ENCODE measurements at regions not wholly inside any gene's neighbourhood (a gene's known extent, or its start where the extent isn't known, plus 50 kb on each side); places are given as distances from the start of the nearest gene placed in this dataset.
A peak's percentile ranks its signal among the peaks of the same experiment; 100 is the strongest.

DNA sequence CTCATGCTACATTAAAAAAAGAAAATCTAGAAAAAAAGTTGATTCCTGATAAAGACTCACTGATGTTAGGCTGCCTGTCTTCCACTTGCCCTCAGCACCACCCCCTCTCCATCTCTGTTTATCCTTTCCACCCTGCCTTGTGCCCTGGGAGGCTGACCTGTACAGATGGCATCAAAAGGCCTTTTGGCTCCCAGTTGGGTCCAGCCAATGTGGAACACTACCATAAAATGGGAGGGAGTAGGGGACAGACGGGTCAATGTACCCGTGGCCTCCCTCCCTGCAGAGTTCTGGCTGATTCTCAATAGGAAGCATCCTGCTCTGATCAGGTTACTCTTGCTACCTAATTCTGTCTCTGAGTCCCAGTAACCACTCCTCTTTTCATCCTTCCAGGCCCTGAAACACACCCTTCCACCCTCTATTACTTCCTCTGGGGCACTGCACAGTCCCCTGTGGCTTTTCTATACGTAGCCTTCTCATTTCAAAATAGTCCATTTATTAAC lies 300.0 kb downstream of the HHIPL2 start:
- Histone ChIP-seq H2AFZ (ENCODE audit: low read length) (no peak overlapping the region), H3K56ac (replicated peaks; ENCODE audit: insufficient read length, low read depth, low read length) (no peak overlapping the region), H4K91ac (replicated peaks; ENCODE audit: insufficient read length, low read length) (peak overlapping the region; percentile 20), H3K4me2 (ENCODE audit: insufficient read depth in 1 of 2, low read depth in 2 of 2, low read length in 2 of 2) (0 out of 4 replicates have a peak overlapping the region, but pooled peaks of 1 of the 2 experiments have one; percentile 2), H3K14ac (ENCODE audit: insufficient read length) (no peak overlapping the region), H3K79me2 (ENCODE audit: control insufficient read depth in 1 of 2, insufficient read depth in 2 of 2, low read length in 2 of 2) (no peaks in the 10 kb centered on the region), H3K4ac (replicated peaks; ENCODE audit: insufficient read length, low read depth, low read length) (no peak overlapping the region), H3K36me3 (ENCODE audit: control insufficient read depth in 2 of 4, insufficient read depth in 4 of 4, low read length in 3 of 4) (no peaks in the 10 kb centered on the region), H4K20me1 (replicated peaks in 1 of 2; ENCODE audit: control insufficient read depth in 1 of 2, insufficient read depth in 2 of 2, low read length in 2 of 2) (no peaks in the 10 kb centered on the region), H3K27me3 (replicated peaks in 1 of 4; ENCODE audit: control insufficient read depth in 3 of 4, extremely low read depth in 1 of 4, insufficient read depth in 3 of 4, low read length in 3 of 4) (no peaks in the 10 kb centered on the region), H3K23ac (ENCODE audit: insufficient read length) (no peak overlapping the region), H2BK5ac (ENCODE audit: low read depth, low read length) (no peak overlapping the region; the same call in 1 of the 2 replicates), H3K79me1 (ENCODE audit: low read depth, low read length) (no peaks in the 10 kb centered on the region), H2BK20ac (ENCODE audit: low read length) (no peak overlapping the region), H3K4me3 (ENCODE audit: extremely low read depth in 1 of 4, insufficient read depth in 2 of 4, low read depth in 3 of 4, low read length in 4 of 4) (no peak overlapping the region), H2BK120ac (replicated peaks; ENCODE audit: low read depth, low read length) (no peak overlapping the region), H2AK5ac (ENCODE audit: low read depth, low read length) (no peak overlapping the region), H4K5ac (ENCODE audit: insufficient read length, low read depth, low read length) (no peak overlapping the region), H3K9ac (replicated peaks in 1 of 4; ENCODE audit: extremely low read depth in 1 of 4, low read depth in 3 of 4, low read length in 3 of 4) (no peak overlapping the region), H3K18ac (ENCODE audit: extremely low read depth, low read length) (no peak overlapping the region), H3K9me3 (ENCODE audit: insufficient read depth in 2 of 2, low read depth in 1 of 2, low read length in 1 of 2) (no peaks in the 10 kb centered on the region), H3K23me2 (ENCODE audit: low read depth, low read length) (no peaks in the 10 kb centered on the region), H2BK15ac (ENCODE audit: low read length) (peak overlapping the region; percentile 81; the same call in 1 of the 2 replicates), H4K8ac (ENCODE audit: extremely low read depth, insufficient read depth, low read length) (peak overlapping the region; percentile 69; the same call in 1 of the 2 replicates), H3K4me1 (replicated peaks in 1 of 4; ENCODE audit: control insufficient read depth in 3 of 4, insufficient read depth in 4 of 4, low read length in 3 of 4) (peaks cover 3 to 12% (median 6%) of the 10 kb centered on the region in 4 experiments; a peak in 4 of 7 replicates), H3K27ac (ENCODE audit: low read depth, low read length) (no peak overlapping the region), H2BK12ac (ENCODE audit: low read depth, low read length) (peak overlapping the region; percentile 75; the same call in 1 of the 2 replicates)
- CTCF ChIA-PET (ENCODE audit: partially characterized antibody), result no interaction called here
- POLR2A ChIA-PET (ENCODE audit: partially characterized antibody), result no interaction called here
- DNase-seq (ENCODE audit: low read depth in 1 of 2, low spot score in 2 of 2) (no peak), FAIRE-seq (no peak)
- TF ChIP-seq SP1 (IDR thresholded peaks at IDR 0.05; ENCODE audit: low read depth, low read length), result no peak
- TF ChIP-seq FOSL1 (IDR thresholded peaks at IDR 0.05; ENCODE audit: insufficient read depth, low read depth, low read length), result no peak
- no peak for TF ChIP-seq CBX8 (IDR thresholded peaks at IDR 0.05; ENCODE audit: borderline replicate concordance, low read depth, low read length)
- no peak for TF ChIP-seq SIX5 (IDR thresholded peaks at IDR 0.05; ENCODE audit: low read depth, low read length)
- TF ChIP-seq RAD21 (IDR thresholded peaks at IDR 0.05 in 1 of 2, conservative IDR thresholded peaks at IDR 0.05 in 1 of 2; ENCODE audit: low read depth in 2 of 2, low read length in 2 of 2), result no peak
- TF ChIP-seq, protein P1, sequence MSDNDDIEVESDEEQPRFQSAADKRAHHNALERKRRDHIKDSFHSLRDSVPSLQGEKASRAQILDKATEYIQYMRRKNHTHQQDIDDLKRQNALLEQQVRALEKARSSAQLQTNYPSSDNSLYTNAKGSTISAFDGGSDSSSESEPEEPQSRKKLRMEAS (IDR thresholded peaks at IDR 0.05), result no peak
- no peak for TF ChIP-seq EZH2 (IDR thresholded peaks at IDR 0.05; ENCODE audit: low read depth, low read length, severe bottlenecking)
- 55% methylated on average over 3 of the region's 3 CpGs; no CpG with 5 or more reads in 1 of the 2 experiments for WGBS, 2 experiments (ENCODE audit: extremely low coverage in 1 of 2, insufficient coverage in 1 of 2, insufficient read length in 1 of 2, insufficient replicate concordance in 2 of 2, low coverage in 1 of 2, low lambda C conversion rate in 2 of 2, missing lambda C conversion rate in 1 of 2)

Data from H1 (cell line).